Choroid plexus epithelial cell (primary cell): ENCODE measurements at regions not wholly inside any gene's neighbourhood (a gene's known extent, or its start where the extent isn't known, plus 50 kb on each side); places are given as distances from the start of the nearest gene placed in this dataset.
"Not testable (repeated sequence)": the region's sequence is repeated elsewhere in the genome, so short reads cannot be mapped to it uniquely, and the experiment has no call there.

ENCODE experiments used
- DNase-seq: peaks from one replicate; pipeline ENCODE4 v3.0.0-alpha.2; 2010; ENCODE audit warnings: low read depth
- H3K4me3 ChIP-seq: 2 replicates; pipeline ENCODE4 v1.5.1; 2011; ENCODE audit warnings: low read depth, mild to moderate bottlenecking, control low read depth, low read length, moderate library complexity
- CTCF ChIP-seq: conservative IDR thresholded peaks from 2 replicates; pipeline ENCODE4 v1.5.1; 2011; ENCODE audit warnings: low read depth, mild to moderate bottlenecking, control low read depth, inconsistent platforms, low read length, moderate library complexity

- TF ChIP-seq CTCF = no peak
- H3K4me3 ChIP-seq = no peak overlapping the region
- no peak for DNase-seq
Observed at GRCh38 chr1:172793823-172794222, 134.9 kb downstream of the FASLG start.

GRCh38 chr1:172795741-172796140 is 136.8 kb downstream of the FASLG start:
- H3K4me3 ChIP-seq = no peak overlapping the region
- peak; percentile 25 for DNase-seq
- no peak for TF ChIP-seq CTCF

GRCh38 chr1:172799804-172800203 is 140.9 kb downstream of the FASLG start:
- DNase-seq, H3K4me3 ChIP-seq: not testable (repeated sequence)

GRCh38 chr1:172801771-172802322 is 142.9 kb downstream of the FASLG start:
- no peak for TF ChIP-seq CTCF
- no peak for DNase-seq
- no peak overlapping the region for H3K4me3 ChIP-seq

GRCh38 chr1:172809750-172810149 is 150.8 kb downstream of the FASLG start:
- no peak for TF ChIP-seq CTCF
- H3K4me3 ChIP-seq = no peak overlapping the region
- DNase-seq = no peak

GRCh38 chr1:172810480-172811175 is 151.7 kb downstream of the FASLG start:
- DNase-seq = no peak
- H3K4me3 ChIP-seq = no peak overlapping the region
- TF ChIP-seq CTCF = no peak

GRCh38 chr1:172811694-172812093 is 152.8 kb downstream of the FASLG start:
- DNase-seq = no peak
- no peak for TF ChIP-seq CTCF
- H3K4me3 ChIP-seq = no peak overlapping the region
